HEK293 (cell line): ENCODE measurements at regions not wholly inside any gene's neighbourhood (a gene's known extent, or its start where the extent isn't known, plus 50 kb on each side); places are given as distances from the start of the nearest gene placed in this dataset.

Source experiments
- CTCF ChIA-PET: fragments of 350-600 bp; formaldehyde crosslinking; extraction: SDS; loops from one replicate; lab custom pipeline; 2021; ENCODE audit warnings: antibody characterized with exemption; lab: Yijun Ruan, JAX
- POLR2A ChIA-PET: fragments of 300-600 bp; formaldehyde crosslinking; extraction: SDS; loops from one replicate; lab custom pipeline; 2020; ENCODE audit warnings: antibody characterized with exemption, inconsistent platforms; lab: Yijun Ruan, JAX
- H3K27ac ChIP-seq: fragments of 200-500 bp; sonication (Bioruptor generic); 2 replicates; pipeline ENCODE4 v1.5.1; 2014; ENCODE audit warnings: low read depth, low read length, control low read depth, inconsistent platforms; ENCODE audit errors: extremely low read depth
- H3K36me3 ChIP-seq, 2 experiments: fragments of 200-500 bp in 1 of 2; sonication (Bioruptor generic) in 1 of 2; 1 replicate in 1 of 2; 2 replicates in 1 of 2; pipeline ENCODE4 v1.5.1; 2014 to 2017; ENCODE audit warnings: inconsistent platforms in 2 of 2, low read length in 2 of 2; ENCODE audit not compliant: control insufficient read depth in 2 of 2, insufficient read depth in 1 of 2
- H3K4me1 ChIP-seq: fragments of 200-500 bp; sonication (Bioruptor generic); 2 replicates; pipeline ENCODE4 v1.5.1; 2014; ENCODE audit warnings: mild to moderate bottlenecking, low read length, inconsistent platforms; ENCODE audit not compliant: control insufficient read depth, insufficient read depth
- H3K4me3 ChIP-seq: 2 replicates; pipeline ENCODE4 v1.5.1; 2011; ENCODE audit warnings: low read depth, mild to moderate bottlenecking, control low read depth, low read length, moderate library complexity
- H3K9me3 ChIP-seq: fragments of 200-500 bp; sonication (Bioruptor generic); 2 replicates; pipeline ENCODE4 v1.5.1; 2014; ENCODE audit warnings: low read depth, low read length, inconsistent platforms; ENCODE audit not compliant: control insufficient read depth, insufficient read depth
- BCL11B ChIP-seq: fragments of 450-650 bp; formaldehyde crosslinking; IDR thresholded peaks from 2 replicates; pipeline ENCODE4 v1.5.1; 2016; ENCODE audit warnings: low read depth, missing biosample characterization, missing genetic modification characterization
- GLIS2 ChIP-seq: fragments of 450-650 bp; formaldehyde crosslinking; IDR thresholded peaks from 2 replicates; pipeline ENCODE4 v1.5.1; 2016; ENCODE audit warnings: missing biosample characterization, missing genetic modification characterization
- SCRT2 ChIP-seq: fragments of 450-650 bp; formaldehyde crosslinking; IDR thresholded peaks from 2 replicates; pipeline ENCODE4 v1.5.1; 2016; ENCODE audit warnings: missing biosample characterization, missing genetic modification characterization
- SP7 ChIP-seq: fragments of 450-650 bp; formaldehyde crosslinking; IDR thresholded peaks from 2 replicates; pipeline ENCODE4 v1.5.1; 2016; ENCODE audit warnings: missing biosample characterization, missing genetic modification characterization
- ZNF114 ChIP-seq: fragments of 450-650 bp; formaldehyde crosslinking; IDR thresholded peaks from 2 replicates; pipeline ENCODE4 v1.5.0; 2017; ENCODE audit warnings: missing biosample characterization, missing genetic modification characterization
- ZNF132 ChIP-seq: fragments of 450-650 bp; formaldehyde crosslinking; IDR thresholded peaks from 2 replicates; pipeline ENCODE4 v1.5.1; 2017; ENCODE audit warnings: missing biosample characterization, missing genetic modification characterization, borderline replicate concordance
- ZNF155 ChIP-seq: fragments of 450-650 bp; formaldehyde crosslinking; IDR thresholded peaks from 2 replicates; pipeline ENCODE4 v1.5.1; 2016; ENCODE audit warnings: missing biosample characterization, missing genetic modification characterization
- ZNF23 ChIP-seq: fragments of 450-650 bp; formaldehyde crosslinking; IDR thresholded peaks from 2 replicates; pipeline ENCODE4 v1.5.1; 2016; ENCODE audit warnings: missing biosample characterization, missing genetic modification characterization, borderline replicate concordance
- ZNF341 ChIP-seq: fragments of 450-650 bp; formaldehyde crosslinking; IDR thresholded peaks from 2 replicates; pipeline ENCODE4; 2016; ENCODE audit warnings: low read depth, missing biosample characterization, missing genetic modification characterization
- ZNF449 ChIP-seq: fragments of 450-650 bp; formaldehyde crosslinking; IDR thresholded peaks from 2 replicates; pipeline ENCODE4 v1.5.1; 2017; ENCODE audit warnings: missing biosample characterization, mild to moderate bottlenecking, missing genetic modification characterization, moderate library complexity
- ZNF645 ChIP-seq: fragments of 450-650 bp; formaldehyde crosslinking; IDR thresholded peaks from 2 replicates; pipeline ENCODE4; 2016; ENCODE audit warnings: missing biosample characterization, missing genetic modification characterization
- ZNF660 ChIP-seq: fragments of 450-650 bp; IDR thresholded peaks from 2 replicates; pipeline ENCODE4 v1.5.1; 2018; ENCODE audit warnings: missing biosample characterization, mild to moderate bottlenecking, missing genetic modification characterization
- ZNF670 ChIP-seq: fragments of 450-650 bp; formaldehyde crosslinking; IDR thresholded peaks from 2 replicates; pipeline ENCODE4 v1.5.1; 2016; ENCODE audit warnings: missing biosample characterization, missing genetic modification characterization, low read depth
- ZNF677 ChIP-seq: fragments of 450-650 bp; IDR thresholded peaks from 2 replicates; pipeline ENCODE4 v1.5.0; 2018; ENCODE audit warnings: missing biosample characterization, mild to moderate bottlenecking, missing genetic modification characterization, moderate library complexity
- TF ChIP-seq, protein P1 (sequence below): fragments of 450-650 bp; IDR thresholded peaks from 2 replicates; pipeline ENCODE4 v1.5.1; 2018; ENCODE audit warnings: missing biosample characterization, mild to moderate bottlenecking, missing genetic modification characterization
- TF ChIP-seq, protein P2 (sequence below): fragments of 450-650 bp; formaldehyde crosslinking; IDR thresholded peaks from 2 replicates; pipeline ENCODE4 v1.5.1; 2017; ENCODE audit warnings: missing biosample characterization, missing genetic modification characterization
- TF ChIP-seq, protein P3 (sequence below): fragments of 450-650 bp; formaldehyde crosslinking; IDR thresholded peaks from 2 replicates; pipeline ENCODE4 v1.5.1; 2017; ENCODE audit warnings: missing biosample characterization, missing genetic modification characterization
- TF ChIP-seq, protein P4 (sequence below): fragments of 450-650 bp; formaldehyde crosslinking; IDR thresholded peaks from 2 replicates; pipeline ENCODE4 v1.5.1; 2016; ENCODE audit warnings: missing biosample characterization, missing genetic modification characterization

GRCh38 chr7:148485618-148486017 is 104.9 kb upstream of the C7orf33 start (continued):
- no peak for TF ChIP-seq ZNF449 (tag by site-specific recombination)
- TF ChIP-seq, protein P1, sequence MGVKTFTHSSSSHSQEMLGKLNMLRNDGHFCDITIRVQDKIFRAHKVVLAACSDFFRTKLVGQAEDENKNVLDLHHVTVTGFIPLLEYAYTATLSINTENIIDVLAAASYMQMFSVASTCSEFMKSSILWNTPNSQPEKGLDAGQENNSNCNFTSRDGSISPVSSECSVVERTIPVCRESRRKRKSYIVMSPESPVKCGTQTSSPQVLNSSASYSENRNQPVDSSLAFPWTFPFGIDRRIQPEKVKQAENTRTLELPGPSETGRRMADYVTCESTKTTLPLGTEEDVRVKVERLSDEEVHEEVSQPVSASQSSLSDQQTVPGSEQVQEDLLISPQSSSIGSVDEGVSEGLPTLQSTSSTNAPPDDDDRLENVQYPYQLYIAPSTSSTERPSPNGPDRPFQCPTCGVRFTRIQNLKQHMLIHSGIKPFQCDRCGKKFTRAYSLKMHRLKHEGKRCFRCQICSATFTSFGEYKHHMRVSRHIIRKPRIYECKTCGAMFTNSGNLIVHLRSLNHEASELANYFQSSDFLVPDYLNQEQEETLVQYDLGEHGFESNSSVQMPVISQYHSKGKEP (tag by site-specific recombination) = peak; percentile 63; the same call in 1 of the 2 replicates
- TF ChIP-seq, protein P2, sequence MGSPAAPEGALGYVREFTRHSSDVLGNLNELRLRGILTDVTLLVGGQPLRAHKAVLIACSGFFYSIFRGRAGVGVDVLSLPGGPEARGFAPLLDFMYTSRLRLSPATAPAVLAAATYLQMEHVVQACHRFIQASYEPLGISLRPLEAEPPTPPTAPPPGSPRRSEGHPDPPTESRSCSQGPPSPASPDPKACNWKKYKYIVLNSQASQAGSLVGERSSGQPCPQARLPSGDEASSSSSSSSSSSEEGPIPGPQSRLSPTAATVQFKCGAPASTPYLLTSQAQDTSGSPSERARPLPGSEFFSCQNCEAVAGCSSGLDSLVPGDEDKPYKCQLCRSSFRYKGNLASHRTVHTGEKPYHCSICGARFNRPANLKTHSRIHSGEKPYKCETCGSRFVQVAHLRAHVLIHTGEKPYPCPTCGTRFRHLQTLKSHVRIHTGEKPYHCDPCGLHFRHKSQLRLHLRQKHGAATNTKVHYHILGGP (tag by site-specific recombination) = no peak
- TF ChIP-seq, all 188 proteins: peak for 14

DNA sequence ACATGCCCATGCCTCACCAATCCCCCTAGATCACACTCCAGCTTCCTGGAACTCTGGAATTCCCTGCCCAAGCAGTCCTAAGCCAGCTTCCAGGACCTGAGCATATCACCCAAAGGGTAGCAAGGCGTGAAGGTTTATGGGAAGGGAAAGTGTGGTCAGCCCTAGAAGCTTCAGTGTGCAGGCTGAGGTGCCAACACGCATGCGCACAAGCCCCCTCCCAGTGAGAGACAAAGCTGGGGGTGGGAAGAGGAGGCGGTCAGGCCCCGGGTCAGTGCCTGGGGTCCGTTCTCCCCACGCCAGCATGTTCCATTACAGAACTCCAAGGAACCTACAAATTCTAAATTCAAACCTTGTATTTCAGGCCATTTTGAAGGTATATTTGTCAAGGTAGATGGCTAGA is 103.6 kb upstream of the C7orf33 start:
- no peaks in the 10 kb centered on the region for H3K36me3 ChIP-seq
- TF ChIP-seq, protein P1 (tag by site-specific recombination) = no peak
- TF ChIP-seq, protein P3, sequence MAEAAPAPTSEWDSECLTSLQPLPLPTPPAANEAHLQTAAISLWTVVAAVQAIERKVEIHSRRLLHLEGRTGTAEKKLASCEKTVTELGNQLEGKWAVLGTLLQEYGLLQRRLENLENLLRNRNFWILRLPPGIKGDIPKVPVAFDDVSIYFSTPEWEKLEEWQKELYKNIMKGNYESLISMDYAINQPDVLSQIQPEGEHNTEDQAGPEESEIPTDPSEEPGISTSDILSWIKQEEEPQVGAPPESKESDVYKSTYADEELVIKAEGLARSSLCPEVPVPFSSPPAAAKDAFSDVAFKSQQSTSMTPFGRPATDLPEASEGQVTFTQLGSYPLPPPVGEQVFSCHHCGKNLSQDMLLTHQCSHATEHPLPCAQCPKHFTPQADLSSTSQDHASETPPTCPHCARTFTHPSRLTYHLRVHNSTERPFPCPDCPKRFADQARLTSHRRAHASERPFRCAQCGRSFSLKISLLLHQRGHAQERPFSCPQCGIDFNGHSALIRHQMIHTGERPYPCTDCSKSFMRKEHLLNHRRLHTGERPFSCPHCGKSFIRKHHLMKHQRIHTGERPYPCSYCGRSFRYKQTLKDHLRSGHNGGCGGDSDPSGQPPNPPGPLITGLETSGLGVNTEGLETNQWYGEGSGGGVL = no peak
- no peak for TF ChIP-seq ZNF670 (tag by site-specific recombination)
- TF ChIP-seq, all 188 proteins: peak for 0
- no peaks in the 10 kb centered on the region for H3K4me1 ChIP-seq
- no peaks in the 10 kb centered on the region for H3K9me3 ChIP-seq
- H3K27ac ChIP-seq = no peak overlapping the region
- no peak overlapping the region for H3K4me3 ChIP-seq
- ChIA-PET POLR2A (no interaction called here), CTCF (interaction anchor here (0.6 to 1.7 kb wide), 4 partner anchors 197 to 1465 kb away, joined by 3 to 5 read pairs (median 4); no protein-coding TSS in a partner anchor)

GRCh38 chr7:148487912-148488311 is 102.7 kb upstream of the C7orf33 start:
- no peaks in the 10 kb centered on the region for H3K36me3 ChIP-seq
- no peaks in the 10 kb centered on the region for H3K4me1 ChIP-seq
- no peak for TF ChIP-seq BCL11B
- TF ChIP-seq SCRT2 (tag by site-specific recombination) = no peak
- no peak for TF ChIP-seq ZNF23
- TF ChIP-seq GLIS2 (tag by site-specific recombination) = no peak
- TF ChIP-seq ZNF114 (tag by site-specific recombination) = no peak
- TF ChIP-seq SP7 (tag by site-specific recombination) = no peak
- TF ChIP-seq, all 188 proteins: peak for 0
- H3K9me3 ChIP-seq = no peaks in the 10 kb centered on the region
- CTCF ChIA-PET = no interaction called here
- no peak overlapping the region for H3K4me3 ChIP-seq
- no peak overlapping the region for H3K27ac ChIP-seq
- POLR2A ChIA-PET = no interaction called here

- POLR2A ChIA-PET = no interaction called here
- Histone ChIP-seq H3K4me1 (no peaks in the 10 kb centered on the region), H3K4me3 (no peak overlapping the region), H3K27ac (no peak overlapping the region), H3K9me3 (no peaks in the 10 kb centered on the region), H3K36me3 (no peaks in the 10 kb centered on the region)
- CTCF ChIA-PET = interaction anchor here (0.6 kb wide), 1 partner anchor 140 kb away, joined by 3 read pairs; no protein-coding TSS in a partner anchor
- TF ChIP-seq, protein P4, sequence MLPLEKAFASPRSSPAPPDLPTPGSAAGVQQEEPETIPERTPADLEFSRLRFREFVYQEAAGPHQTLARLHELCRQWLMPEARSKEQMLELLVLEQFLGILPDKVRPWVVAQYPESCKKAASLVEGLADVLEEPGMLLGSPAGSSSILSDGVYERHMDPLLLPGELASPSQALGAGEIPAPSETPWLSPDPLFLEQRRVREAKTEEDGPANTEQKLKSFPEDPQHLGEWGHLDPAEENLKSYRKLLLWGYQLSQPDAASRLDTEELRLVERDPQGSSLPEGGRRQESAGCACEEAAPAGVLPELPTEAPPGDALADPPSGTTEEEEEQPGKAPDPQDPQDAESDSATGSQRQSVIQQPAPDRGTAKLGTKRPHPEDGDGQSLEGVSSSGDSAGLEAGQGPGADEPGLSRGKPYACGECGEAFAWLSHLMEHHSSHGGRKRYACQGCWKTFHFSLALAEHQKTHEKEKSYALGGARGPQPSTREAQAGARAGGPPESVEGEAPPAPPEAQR (tag by site-specific recombination) = no peak
- TF ChIP-seq ZNF660 (no peak), ZNF155 (tag by site-specific recombination) (no peak), ZNF341 (tag by site-specific recombination) (no peak), SCRT2 (tag by site-specific recombination) (no peak), ZNF677 (tag by site-specific recombination) (no peak), ZNF645 (tag by site-specific recombination) (no peak), ZNF132 (tag by site-specific recombination) (no peak)
Observed at GRCh38 chr7:148489678-148490077, 100.9 kb upstream of the C7orf33 start.
